Mesendoderm (in vitro differentiated cells): ENCODE measurements at regions not wholly inside any gene's neighbourhood (a gene's known extent, or its start where the extent isn't known, plus 50 kb on each side); places are given as distances from the start of the nearest gene placed in this dataset.

Source experiments
- DNase-seq: peaks from one replicate; pipeline ENCODE4 v3.0.0; 2013
- H2AK5ac ChIP-seq: 2 replicates; pipeline ENCODE4 v1.6.1; 2013; ENCODE audit warnings: low read length, inconsistent platforms
- H2BK120ac ChIP-seq: 2 replicates; pipeline ENCODE4 v1.6.1; 2013; ENCODE audit warnings: low read depth, mild to moderate bottlenecking, low read length, moderate library complexity, mixed read lengths
- H2BK15ac ChIP-seq: replicated peaks from 2 replicates; pipeline ENCODE4 v1.6.1; 2013; ENCODE audit warnings: low read depth, mild to moderate bottlenecking, moderate library complexity
- H2BK5ac ChIP-seq: 2 replicates; pipeline ENCODE4 v1.6.1; 2013; ENCODE audit warnings: low read length, inconsistent platforms
- H3K18ac ChIP-seq: 2 replicates; pipeline ENCODE4 v1.6.1; 2013; ENCODE audit warnings: mild to moderate bottlenecking, low read length, mixed read lengths
- H3K23ac ChIP-seq: one replicate; pipeline ENCODE4 v1.6.1; 2013; ENCODE audit warnings: low read length
- H3K27ac ChIP-seq: 2 replicates; pipeline ENCODE4 v1.5.1; 2013; ENCODE audit warnings: low read depth, mild to moderate bottlenecking, inconsistent platforms, low read length, moderate library complexity
- H3K27me3 ChIP-seq: 2 replicates; pipeline ENCODE4 v1.6.1; 2013; ENCODE audit warnings: low read length, control low read depth, mild to moderate bottlenecking, inconsistent platforms; ENCODE audit not compliant: insufficient read depth, poor library complexity
- H3K36me3 ChIP-seq: 2 replicates; pipeline ENCODE4 v1.6.1; 2013; ENCODE audit warnings: low read length, inconsistent platforms; ENCODE audit not compliant: control insufficient read depth, insufficient read depth
- H3K4ac ChIP-seq: one replicate; pipeline ENCODE4 v1.6.1; 2013; ENCODE audit warnings: low read depth, mild to moderate bottlenecking, low read length, moderate library complexity
- H3K4me1 ChIP-seq: 2 replicates; pipeline ENCODE4 v1.6.1; 2013; ENCODE audit warnings: low read depth, low read length, inconsistent platforms; ENCODE audit not compliant: control insufficient read depth
- H3K4me2 ChIP-seq: 2 replicates; pipeline ENCODE4 v1.6.1; 2013; ENCODE audit warnings: low read length
- H3K4me3 ChIP-seq: 2 replicates; pipeline ENCODE4 v1.5.1; 2013; ENCODE audit warnings: mild to moderate bottlenecking, low read length
- H3K56ac ChIP-seq: one replicate; pipeline ENCODE4 v1.6.1; 2013; ENCODE audit warnings: low read length
- H3K79me1 ChIP-seq: 2 replicates; pipeline ENCODE4 v1.6.1; 2013; ENCODE audit warnings: low read length, inconsistent platforms
- H3K79me2 ChIP-seq: 2 replicates; pipeline ENCODE4 v1.6.1; 2013; ENCODE audit warnings: mild to moderate bottlenecking, low read length; ENCODE audit not compliant: control insufficient read depth, insufficient read depth
- H3K9ac ChIP-seq: 2 replicates; pipeline ENCODE4 v1.6.1; 2013; ENCODE audit warnings: low read length, inconsistent platforms
- H4K5ac ChIP-seq: one replicate; pipeline ENCODE4 v1.6.1; 2013; ENCODE audit warnings: low read length
- H4K8ac ChIP-seq: one replicate; pipeline ENCODE4 v1.6.1; 2013; ENCODE audit warnings: low read depth, mild to moderate bottlenecking, control low read depth, low read length, moderate library complexity
- WGBS: extraction: QIAGEN DNeasy Blood & Tissue Kit; methylation state at CpG from one replicate; pipeline ENCODE4 v1.1.7; 2013; ENCODE audit warnings: low lambda C conversion rate, missing lambda C conversion rate; ENCODE audit not compliant: insufficient coverage; ENCODE audit errors: extremely low coverage; 5-methylcytosine and 5-hydroxymethylcytosine counted together

DNA sequence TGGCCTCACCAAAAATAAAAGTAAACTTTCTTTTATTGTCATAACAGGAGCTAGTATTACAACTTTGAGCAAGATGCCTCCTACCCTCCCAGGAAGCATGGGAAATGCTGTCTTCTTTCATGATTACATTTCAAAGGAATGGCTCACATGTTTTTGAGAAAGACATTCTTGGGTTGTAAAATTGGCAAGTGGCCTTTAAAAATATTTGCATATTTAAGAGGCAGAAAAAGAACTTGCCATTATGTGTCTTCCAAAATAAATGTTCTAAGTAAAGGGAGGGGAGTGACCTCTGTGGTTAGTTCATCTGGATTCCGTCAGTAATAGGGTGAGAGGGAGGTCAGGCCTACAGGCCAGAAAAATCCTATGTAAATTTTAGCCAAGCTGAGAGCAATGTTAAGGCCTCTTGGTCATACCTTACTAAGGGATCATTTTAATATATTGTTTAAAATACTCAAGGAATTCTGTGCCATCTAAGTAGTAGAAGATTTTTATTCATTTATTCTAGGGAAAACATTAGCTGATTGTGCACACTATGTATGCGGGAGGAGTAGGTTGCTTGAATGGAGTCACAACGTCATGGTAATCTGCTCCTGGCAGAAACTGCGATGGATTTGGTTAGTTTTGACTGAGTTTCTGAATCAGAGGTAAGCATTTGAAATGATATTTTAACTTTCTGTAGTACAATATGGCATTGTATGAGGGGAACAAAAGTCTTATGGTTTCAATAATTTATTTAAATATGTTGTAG, 1485.7 kb upstream of the CDH9 start:
- no peak overlapping the region for H4K5ac ChIP-seq
- no peaks in the 10 kb centered on the region for H3K79me1 ChIP-seq
- no peak overlapping the region for H2BK5ac ChIP-seq
- no peak overlapping the region for H2AK5ac ChIP-seq
- no peaks in the 10 kb centered on the region for H3K27me3 ChIP-seq
- H3K23ac ChIP-seq: no peak overlapping the region
- H3K27ac ChIP-seq: no peak overlapping the region
- H4K8ac ChIP-seq: no peak overlapping the region
- H3K4ac ChIP-seq: no peak overlapping the region
- H3K36me3 ChIP-seq: no peaks in the 10 kb centered on the region
- no peak overlapping the region for H2BK15ac ChIP-seq
- H3K4me1 ChIP-seq: no peaks in the 10 kb centered on the region
- no peak overlapping the region for H3K9ac ChIP-seq
- no peak overlapping the region for H3K4me2 ChIP-seq
- no peak overlapping the region for H3K4me3 ChIP-seq
- no peak overlapping the region for H2BK120ac ChIP-seq
- no CpG with 5 or more reads among the region's 4 CpGs for WGBS
- peak; percentile 19 for DNase-seq
- H3K79me2 ChIP-seq: no peaks in the 10 kb centered on the region
- no peak overlapping the region for H3K56ac ChIP-seq
- no peak overlapping the region for H3K18ac ChIP-seq

DNA sequence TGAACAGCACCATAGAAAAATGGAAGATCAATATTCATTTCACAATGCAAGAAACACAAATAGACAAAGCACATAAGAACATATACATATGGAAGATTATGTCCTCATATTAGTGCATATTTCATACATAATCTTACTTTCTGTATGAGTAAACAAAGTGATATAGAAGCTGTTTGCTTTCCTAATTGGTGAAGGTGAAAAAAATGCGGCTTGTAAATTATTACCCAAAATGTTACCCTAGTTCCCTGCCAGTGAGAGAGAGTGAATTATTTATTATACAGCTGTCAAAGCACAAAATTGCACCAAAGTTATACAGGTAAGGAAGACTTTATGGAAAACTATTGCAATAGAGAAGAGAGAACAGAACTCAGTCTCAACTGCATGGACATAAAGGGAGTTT, 1485.0 kb upstream of the CDH9 start:
- H2AK5ac ChIP-seq: no peak overlapping the region
- H3K56ac ChIP-seq: no peak overlapping the region
- WGBS: no CpG with 5 or more reads among the region's 1 CpG
- no peak overlapping the region for H4K8ac ChIP-seq
- no peak overlapping the region for H3K9ac ChIP-seq
- H3K79me2 ChIP-seq: no peaks in the 10 kb centered on the region
- no peak overlapping the region for H2BK120ac ChIP-seq
- no peaks in the 10 kb centered on the region for H3K36me3 ChIP-seq
- H3K4me2 ChIP-seq: no peak overlapping the region
- no peak overlapping the region for H2BK15ac ChIP-seq
- no peak overlapping the region for H3K18ac ChIP-seq
- no peak overlapping the region for H2BK5ac ChIP-seq
- H3K4me3 ChIP-seq: no peak overlapping the region
- H3K23ac ChIP-seq: no peak overlapping the region
- H3K4ac ChIP-seq: no peak overlapping the region
- no peak for DNase-seq
- no peak overlapping the region for H4K5ac ChIP-seq
- H3K79me1 ChIP-seq: no peaks in the 10 kb centered on the region
- no peaks in the 10 kb centered on the region for H3K4me1 ChIP-seq
- no peaks in the 10 kb centered on the region for H3K27me3 ChIP-seq
- H3K27ac ChIP-seq: no peak overlapping the region

- H3K18ac ChIP-seq: no peak overlapping the region
- H3K23ac ChIP-seq: no peak overlapping the region
- H3K79me1 ChIP-seq: no peaks in the 10 kb centered on the region
- no peaks in the 10 kb centered on the region for H3K79me2 ChIP-seq
- no peak overlapping the region for H3K9ac ChIP-seq
- no peak overlapping the region for H2BK120ac ChIP-seq
- DNase-seq: no peak
- no peaks in the 10 kb centered on the region for H3K4me1 ChIP-seq
- H3K27ac ChIP-seq: no peak overlapping the region
- no peak overlapping the region for H4K8ac ChIP-seq
- H3K56ac ChIP-seq: no peak overlapping the region
- no peak overlapping the region for H2BK15ac ChIP-seq
- no peak overlapping the region for H3K4me2 ChIP-seq
- H2BK5ac ChIP-seq: no peak overlapping the region
- no peaks in the 10 kb centered on the region for H3K36me3 ChIP-seq
- no peak overlapping the region for H3K4me3 ChIP-seq
- H4K5ac ChIP-seq: no peak overlapping the region
- no peak overlapping the region for H2AK5ac ChIP-seq
- no peak overlapping the region for H3K4ac ChIP-seq
- H3K27me3 ChIP-seq: no peaks in the 10 kb centered on the region
- no CpG with 5 or more reads among the region's 2 CpGs for WGBS
Measured at GRCh38 chr5:28517691-28518090, 1479.3 kb upstream of the CDH9 start.

DNA sequence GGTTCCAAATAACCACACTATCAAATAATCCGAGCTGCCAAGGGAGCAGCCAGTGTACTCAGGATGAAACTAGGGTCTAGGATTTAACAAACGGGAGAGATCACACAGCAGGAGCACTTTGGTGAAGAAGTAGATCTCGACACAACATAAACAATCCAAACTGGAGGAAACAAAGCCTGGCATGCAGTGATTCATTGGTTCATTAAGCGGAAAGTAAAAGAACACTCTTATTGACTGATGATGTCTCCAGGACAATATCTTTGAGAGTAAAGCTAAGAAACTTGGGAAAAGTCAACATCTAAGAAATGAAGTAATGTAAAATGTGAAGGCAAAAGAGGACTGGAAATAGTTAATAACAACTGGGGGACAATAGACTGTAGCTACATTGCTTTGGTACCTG, 1478.3 kb upstream of the CDH9 start:
- no peak overlapping the region for H4K5ac ChIP-seq
- H3K4me3 ChIP-seq: no peak overlapping the region
- H2BK15ac ChIP-seq: no peak overlapping the region
- H3K56ac ChIP-seq: no peak overlapping the region
- no peak overlapping the region for H3K4me2 ChIP-seq
- no peak overlapping the region for H3K27ac ChIP-seq
- DNase-seq: no peak
- no peak overlapping the region for H3K4ac ChIP-seq
- H3K27me3 ChIP-seq: no peaks in the 10 kb centered on the region
- no peaks in the 10 kb centered on the region for H3K79me1 ChIP-seq
- H4K8ac ChIP-seq: no peak overlapping the region
- no peaks in the 10 kb centered on the region for H3K4me1 ChIP-seq
- no peaks in the 10 kb centered on the region for H3K36me3 ChIP-seq
- no peak overlapping the region for H2BK120ac ChIP-seq
- no peak overlapping the region for H2AK5ac ChIP-seq
- WGBS: no CpG with 5 or more reads among the region's 4 CpGs
- no peak overlapping the region for H3K18ac ChIP-seq
- no peak overlapping the region for H3K9ac ChIP-seq
- no peak overlapping the region for H3K23ac ChIP-seq
- no peaks in the 10 kb centered on the region for H3K79me2 ChIP-seq
- H2BK5ac ChIP-seq: no peak overlapping the region

GRCh38 chr5:28512648-28513047, 1474.3 kb upstream of the CDH9 start:
- no peak overlapping the region for H2AK5ac ChIP-seq
- no peaks in the 10 kb centered on the region for H3K79me1 ChIP-seq
- H3K36me3 ChIP-seq: no peaks in the 10 kb centered on the region
- H3K79me2 ChIP-seq: no peaks in the 10 kb centered on the region
- H3K56ac ChIP-seq: no peak overlapping the region
- peak overlapping the region; percentile 60 for H3K18ac ChIP-seq
- no peak overlapping the region for H3K4me2 ChIP-seq
- no peak overlapping the region for H4K5ac ChIP-seq
- H3K27me3 ChIP-seq: no peaks in the 10 kb centered on the region
- no peak overlapping the region for H2BK120ac ChIP-seq
- H3K27ac ChIP-seq: no peak overlapping the region
- H3K4me3 ChIP-seq: no peak overlapping the region
- H3K9ac ChIP-seq: no peak overlapping the region
- no peaks in the 10 kb centered on the region for H3K4me1 ChIP-seq
- H2BK5ac ChIP-seq: no peak overlapping the region
- no peak overlapping the region for H2BK15ac ChIP-seq
- H3K23ac ChIP-seq: no peak overlapping the region
- WGBS: no CpG with 5 or more reads among the region's 4 CpGs
- no peak overlapping the region for H3K4ac ChIP-seq
- H4K8ac ChIP-seq: no peak overlapping the region
- DNase-seq: no peak

DNA sequence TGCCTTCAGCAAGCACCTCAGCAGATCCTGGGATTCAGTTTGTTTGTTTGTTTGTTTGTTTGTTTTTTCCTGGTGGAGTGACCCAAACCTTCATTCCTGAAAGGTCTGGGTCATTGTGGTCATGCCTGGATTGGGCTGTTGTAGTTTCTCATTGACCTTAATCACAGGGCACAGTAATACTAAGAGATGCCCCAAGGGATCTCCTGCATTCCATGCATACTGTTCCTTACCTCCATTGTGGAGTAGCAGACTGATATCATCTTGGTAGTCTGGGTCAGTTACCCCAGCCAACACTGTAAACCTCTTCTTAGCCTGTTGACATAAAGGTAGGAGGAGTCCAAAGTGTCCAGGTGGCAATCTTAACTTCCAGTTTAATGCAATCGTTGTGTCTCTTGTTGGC, 1466.7 kb upstream of the CDH9 start:
- Histone ChIP-seq H3K56ac (no peak overlapping the region), H2BK5ac (no peak overlapping the region), H3K18ac (no peak overlapping the region), H2AK5ac (no peak overlapping the region), H2BK15ac (no peak overlapping the region), H3K79me2 (no peaks in the 10 kb centered on the region), H3K4me1 (no peaks in the 10 kb centered on the region), H2BK120ac (no peak overlapping the region), H3K4me2 (no peak overlapping the region), H3K36me3 (no peaks in the 10 kb centered on the region), H3K4ac (no peak overlapping the region), H4K8ac (no peak overlapping the region), H3K27ac (no peak overlapping the region), H3K23ac (no peak overlapping the region), H3K4me3 (no peak overlapping the region), H3K27me3 (no peaks in the 10 kb centered on the region), H4K5ac (no peak overlapping the region), H3K79me1 (no peaks in the 10 kb centered on the region), H3K9ac (no peak overlapping the region)
- no CpG with 5 or more reads among the region's 1 CpG for WGBS
- DNase-seq: peak; percentile 72
